ENCODE measurements at regions not wholly inside any gene's neighbourhood (a gene's known extent, or its start where the extent isn't known, plus 50 kb on each side); places are given as distances from the start of the nearest gene placed in this dataset.

DNA sequence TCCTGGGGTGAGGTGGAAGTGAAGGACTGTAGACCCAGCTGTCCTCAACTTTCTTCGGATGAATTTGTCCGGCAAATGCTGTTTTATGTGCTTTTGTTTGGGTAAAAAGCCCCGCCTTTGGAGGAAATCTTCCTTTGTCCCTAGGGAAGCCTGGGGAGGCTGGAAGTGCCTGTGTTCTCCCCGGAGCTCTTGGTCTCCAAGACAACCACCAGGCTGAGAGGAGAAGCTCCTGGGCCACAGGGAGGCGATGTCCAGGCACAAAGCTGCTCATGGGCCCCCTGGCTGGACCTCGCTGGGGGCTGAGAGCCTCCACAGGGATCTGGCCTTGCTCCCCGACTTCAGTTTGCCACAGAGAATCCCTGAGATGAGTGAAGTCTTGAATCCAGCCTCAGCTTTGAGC lies 293.1 kb upstream of the N4BP1 start:
- TF ChIP-seq, protein P1, sequence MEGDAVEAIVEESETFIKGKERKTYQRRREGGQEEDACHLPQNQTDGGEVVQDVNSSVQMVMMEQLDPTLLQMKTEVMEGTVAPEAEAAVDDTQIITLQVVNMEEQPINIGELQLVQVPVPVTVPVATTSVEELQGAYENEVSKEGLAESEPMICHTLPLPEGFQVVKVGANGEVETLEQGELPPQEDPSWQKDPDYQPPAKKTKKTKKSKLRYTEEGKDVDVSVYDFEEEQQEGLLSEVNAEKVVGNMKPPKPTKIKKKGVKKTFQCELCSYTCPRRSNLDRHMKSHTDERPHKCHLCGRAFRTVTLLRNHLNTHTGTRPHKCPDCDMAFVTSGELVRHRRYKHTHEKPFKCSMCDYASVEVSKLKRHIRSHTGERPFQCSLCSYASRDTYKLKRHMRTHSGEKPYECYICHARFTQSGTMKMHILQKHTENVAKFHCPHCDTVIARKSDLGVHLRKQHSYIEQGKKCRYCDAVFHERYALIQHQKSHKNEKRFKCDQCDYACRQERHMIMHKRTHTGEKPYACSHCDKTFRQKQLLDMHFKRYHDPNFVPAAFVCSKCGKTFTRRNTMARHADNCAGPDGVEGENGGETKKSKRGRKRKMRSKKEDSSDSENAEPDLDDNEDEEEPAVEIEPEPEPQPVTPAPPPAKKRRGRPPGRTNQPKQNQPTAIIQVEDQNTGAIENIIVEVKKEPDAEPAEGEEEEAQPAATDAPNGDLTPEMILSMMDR (conservative IDR thresholded peaks at IDR 0.05 in 1 of 2, IDR thresholded peaks at IDR 0.05 in 1 of 2; ENCODE audit: low read depth in 1 of 2, low read length in 2 of 2), result no peak
- TF ChIP-seq EZH2 (IDR thresholded peaks at IDR 0.05; ENCODE audit: low read length, missing control alignments), result no peak

DNA sequence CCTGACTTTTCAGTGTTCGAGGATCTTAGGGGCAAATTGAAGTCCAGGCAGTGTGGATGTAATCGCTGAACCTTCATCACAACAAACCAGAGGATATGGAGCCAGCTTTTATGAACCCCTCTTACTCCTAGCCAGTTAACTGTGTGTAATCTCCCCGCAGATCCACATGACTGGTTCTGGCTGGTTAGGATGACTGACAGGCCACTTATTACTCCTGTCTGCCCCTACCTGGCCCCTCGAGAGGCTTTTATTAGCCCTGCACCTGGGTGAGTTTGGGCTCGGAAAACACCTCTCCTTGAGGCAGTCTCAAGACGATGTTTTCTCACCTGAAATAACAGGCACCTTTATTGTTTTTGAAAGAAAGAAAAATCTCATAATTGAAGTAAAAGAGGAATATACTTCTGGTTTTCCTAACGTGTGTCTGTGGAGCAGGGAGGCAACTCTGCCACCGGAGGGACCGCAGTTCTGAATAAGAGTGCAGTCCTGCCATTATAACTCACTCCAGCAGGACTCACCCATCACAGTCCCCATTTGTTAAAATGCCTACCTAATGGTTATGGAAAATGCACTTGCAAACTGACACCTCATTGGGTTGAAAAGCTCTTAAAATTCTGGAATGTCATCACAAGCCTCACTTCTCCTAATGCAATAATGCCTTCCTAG lies 291.9 kb upstream of the N4BP1 start:
- no peak overlapping the region for H3K27ac ChIP-seq (ENCODE audit: insufficient read depth, low read length)
- no peaks in the 10 kb centered on the region for H3K27me3 ChIP-seq (ENCODE audit: control insufficient read depth, insufficient read depth, low read length)
- no peak overlapping the region for H3K4me3 ChIP-seq (replicated peaks in 1 of 4; ENCODE audit: control extremely low read depth in 1 of 4, insufficient read depth in 1 of 4, low read depth in 3 of 4, low read length in 4 of 4)
- H3K9ac ChIP-seq (ENCODE audit: insufficient read depth, low read length), result no peak overlapping the region
- H3K4me1 ChIP-seq (ENCODE audit: control insufficient read depth, extremely low read depth, insufficient read depth, low read length), result no peaks in the 10 kb centered on the region
- H3K36me3 ChIP-seq (ENCODE audit: control insufficient read depth, insufficient read depth, low read length), result no peaks in the 10 kb centered on the region
- H3K4me2 ChIP-seq (ENCODE audit: extremely low read depth, insufficient read depth, low read length), result no peak overlapping the region
- TF ChIP-seq, protein P1 (conservative IDR thresholded peaks at IDR 0.05 in 1 of 2, IDR thresholded peaks at IDR 0.05 in 1 of 2; ENCODE audit: low read depth in 1 of 2, low read length in 2 of 2), result peak; percentile 6 to 7
- no peak for TF ChIP-seq EZH2 (IDR thresholded peaks at IDR 0.05; ENCODE audit: low read length, missing control alignments)
- H2AFZ ChIP-seq (ENCODE audit: low read length), result no peak overlapping the region
- no peaks in the 10 kb centered on the region for H3K9me3 ChIP-seq (ENCODE audit: control insufficient read depth, insufficient read depth, low read depth, low read length)
- H4K20me1 ChIP-seq (ENCODE audit: control insufficient read depth, extremely low read depth, insufficient read depth, low read length), result no peaks in the 10 kb centered on the region
- DNase-seq (ENCODE audit: low read depth in 2 of 2), result peak in 1 of 2 donors; percentile 0
- H3K79me2 ChIP-seq (ENCODE audit: control insufficient read depth, insufficient read depth, low read length), result no peaks in the 10 kb centered on the region

More for the DNA sequence above, 293.1 kb upstream of the N4BP1 start:
- Histone ChIP-seq H3K4me2 (ENCODE audit: extremely low read depth, insufficient read depth, low read length) (no peak overlapping the region), H3K27ac (ENCODE audit: insufficient read depth, low read length) (no peak overlapping the region), H3K36me3 (ENCODE audit: control insufficient read depth, insufficient read depth, low read length) (no peaks in the 10 kb centered on the region), H3K79me2 (ENCODE audit: control insufficient read depth, insufficient read depth, low read length) (no peaks in the 10 kb centered on the region), H3K9me3 (ENCODE audit: control insufficient read depth, insufficient read depth, low read depth, low read length) (no peaks in the 10 kb centered on the region), H2AFZ (ENCODE audit: low read length) (no peak overlapping the region), H3K27me3 (ENCODE audit: control insufficient read depth, insufficient read depth, low read length) (no peaks in the 10 kb centered on the region), H3K4me1 (ENCODE audit: control insufficient read depth, extremely low read depth, insufficient read depth, low read length) (no peaks in the 10 kb centered on the region), H3K9ac (ENCODE audit: insufficient read depth, low read length) (no peak overlapping the region), H3K4me3 (replicated peaks in 1 of 4; ENCODE audit: control extremely low read depth in 1 of 4, insufficient read depth in 1 of 4, low read depth in 3 of 4, low read length in 4 of 4) (no peak overlapping the region), H4K20me1 (ENCODE audit: control insufficient read depth, extremely low read depth, insufficient read depth, low read length) (no peaks in the 10 kb centered on the region)
- no peak for DNase-seq (ENCODE audit: low read depth in 2 of 2)

DNA sequence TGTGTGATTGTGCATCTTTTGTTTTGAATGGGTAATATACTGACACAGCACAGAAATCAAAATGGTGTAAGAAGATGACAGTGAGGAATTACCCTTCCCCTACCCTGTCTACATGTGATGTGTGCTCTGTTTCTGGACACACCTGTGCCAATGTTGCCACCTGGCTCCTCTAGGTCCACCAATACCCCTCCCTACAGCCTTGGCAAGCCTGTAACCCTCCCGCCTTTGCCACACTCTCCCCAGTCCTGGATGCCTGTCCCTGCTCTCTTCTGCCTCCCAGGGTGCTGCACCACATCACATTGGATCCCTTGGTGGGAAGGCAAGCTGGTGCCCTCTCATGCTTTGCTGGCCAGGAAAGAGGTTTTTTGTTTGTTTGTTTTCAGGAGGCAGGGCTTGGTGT lies 289.5 kb upstream of the N4BP1 start:
- Histone ChIP-seq H2AFZ (ENCODE audit: low read length) (no peak overlapping the region), H3K9ac (ENCODE audit: insufficient read depth, low read length) (no peak overlapping the region), H3K4me1 (ENCODE audit: control insufficient read depth, extremely low read depth, insufficient read depth, low read length) (no peaks in the 10 kb centered on the region), H3K36me3 (ENCODE audit: control insufficient read depth, insufficient read depth, low read length) (no peaks in the 10 kb centered on the region), H3K27ac (ENCODE audit: insufficient read depth, low read length) (no peak overlapping the region), H3K9me3 (ENCODE audit: control insufficient read depth, insufficient read depth, low read depth, low read length) (no peaks in the 10 kb centered on the region), H3K27me3 (ENCODE audit: control insufficient read depth, insufficient read depth, low read length) (no peaks in the 10 kb centered on the region), H3K79me2 (ENCODE audit: control insufficient read depth, insufficient read depth, low read length) (no peaks in the 10 kb centered on the region), H3K4me3 (replicated peaks in 1 of 4; ENCODE audit: control extremely low read depth in 1 of 4, insufficient read depth in 1 of 4, low read depth in 3 of 4, low read length in 4 of 4) (no peak overlapping the region), H3K4me2 (ENCODE audit: extremely low read depth, insufficient read depth, low read length) (no peak overlapping the region), H4K20me1 (ENCODE audit: control insufficient read depth, extremely low read depth, insufficient read depth, low read length) (no peaks in the 10 kb centered on the region)
- DNase-seq (ENCODE audit: low read depth in 2 of 2), result no peak
- TF ChIP-seq, protein P1 (conservative IDR thresholded peaks at IDR 0.05 in 1 of 2, IDR thresholded peaks at IDR 0.05 in 1 of 2; ENCODE audit: low read depth in 1 of 2, low read length in 2 of 2), result no peak
- TF ChIP-seq EZH2 (IDR thresholded peaks at IDR 0.05; ENCODE audit: low read length, missing control alignments), result no peak

All from fibroblast of lung (primary cell).